SW 1271 (cell line): ENCODE measurements at regions not wholly inside any gene's neighbourhood (a gene's known extent, or its start where the extent isn't known, plus 50 kb on each side); places are given as distances from the start of the nearest gene placed in this dataset.
A peak's percentile ranks its signal among the peaks of the same experiment; 100 is the strongest.
"Not testable (repeated sequence)": the region's sequence is repeated elsewhere in the genome, so short reads cannot be mapped to it uniquely, and the experiment has no call there.

Experiments used
- DNase-seq, 2 experiments: peaks; one replicate each; lab custom pipeline; 2025; lab: John Stamatoyannopoulos, UW

GRCh38 chr11:91326751-91327150 is 897.9 kb upstream of the FAT3 start:
- DNase-seq: no peak

- no peak for DNase-seq
These were observed 898.3 kb upstream of the FAT3 start for GRCh38 chr11:91326280-91326679.

- no peak for DNase-seq
These were observed 910.1 kb upstream of the FAT3 start for GRCh38 chr11:91314521-91314920.

GRCh38 chr11:91312541-91312940 is 912.1 kb upstream of the FAT3 start:
- no peak for DNase-seq

GRCh38 chr11:91310085-91310484 is 914.5 kb upstream of the FAT3 start:
- no peak for DNase-seq

- DNase-seq: no peak
These were observed 916.5 kb upstream of the FAT3 start for GRCh38 chr11:91308069-91308468.

GRCh38 chr11:91305402-91305801 is 919.2 kb upstream of the FAT3 start:
- DNase-seq: no peak

GRCh38 chr11:91303749-91304148 is 920.9 kb upstream of the FAT3 start:
- no peak for DNase-seq

- DNase-seq: no peak
These were observed 924.6 kb upstream of the FAT3 start for GRCh38 chr11:91299980-91300379.

GRCh38 chr11:91296629-91297028 is 928.0 kb upstream of the FAT3 start:
- no peak for DNase-seq

- no peak for DNase-seq
These were observed 929.0 kb upstream of the FAT3 start for GRCh38 chr11:91295591-91295990.

- no peak for DNase-seq
These were observed 931.5 kb upstream of the FAT3 start for GRCh38 chr11:91293119-91293518.

- no peak for DNase-seq
These were observed 952.5 kb upstream of the FAT3 start for GRCh38 chr11:91272089-91272488.

GRCh38 chr11:91268512-91269295 is 955.9 kb upstream of the FAT3 start:
- DNase-seq: not testable (repeated sequence)

GRCh38 chr11:91265946-91266345 is 958.7 kb upstream of the FAT3 start:
- no peak for DNase-seq

GRCh38 chr11:91264481-91264880 is 960.1 kb upstream of the FAT3 start:
- DNase-seq: no peak

GRCh38 chr11:91263496-91264365 is 960.9 kb upstream of the FAT3 start:
- DNase-seq: no peak

GRCh38 chr11:91261513-91261912 is 963.1 kb upstream of the FAT3 start:
- DNase-seq: no peak

GRCh38 chr11:91258876-91259275 is 965.7 kb upstream of the FAT3 start:
- DNase-seq: no peak

- no peak for DNase-seq
These were observed 967.0 kb upstream of the FAT3 start for GRCh38 chr11:91257667-91258066.

GRCh38 chr11:91248199-91248807 is 976.3 kb upstream of the FAT3 start:
- DNase-seq: peak in 1 of 2 experiments; percentile 5

GRCh38 chr11:91247009-91247735 is 977.4 kb upstream of the FAT3 start:
- DNase-seq: no peak
